Stimulated activated naive CD4-positive, alpha-beta T cell treated with Interleukin-2 at 50 U/mL for 16 hours (primary cell): ENCODE measurements at regions not wholly inside any gene's neighbourhood (a gene's known extent, or its start where the extent isn't known, plus 50 kb on each side); places are given as distances from the start of the nearest gene placed in this dataset.
"Not testable (repeated sequence)": the region's sequence is repeated elsewhere in the genome, so short reads cannot be mapped to it uniquely, and the experiment has no call there.

ENCODE experiments used
- DNase-seq: peaks from one replicate; lab custom pipeline; 2025; lab: John Stamatoyannopoulos, UW

DNA sequence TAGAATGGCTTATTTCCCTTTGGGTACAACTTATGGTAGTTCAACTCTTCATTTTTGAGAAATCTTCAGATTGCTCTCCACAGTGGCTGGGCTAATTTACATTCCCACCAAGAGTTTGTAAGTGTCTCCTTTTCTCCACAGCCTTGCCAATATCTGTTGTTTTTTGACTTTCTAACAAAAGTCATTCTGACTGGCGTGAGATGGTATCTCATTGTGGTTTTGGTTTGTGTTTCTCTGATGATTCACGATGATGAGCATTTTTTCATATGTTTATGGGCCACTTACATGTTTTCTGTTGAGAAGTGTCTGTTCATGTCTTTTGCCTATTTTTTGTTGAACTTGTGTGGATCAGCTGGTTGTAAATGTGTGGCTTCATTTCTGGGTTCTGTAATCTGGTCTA lies 871.0 kb downstream of the EPHA4 start:
- DNase-seq: no peak

DNA sequence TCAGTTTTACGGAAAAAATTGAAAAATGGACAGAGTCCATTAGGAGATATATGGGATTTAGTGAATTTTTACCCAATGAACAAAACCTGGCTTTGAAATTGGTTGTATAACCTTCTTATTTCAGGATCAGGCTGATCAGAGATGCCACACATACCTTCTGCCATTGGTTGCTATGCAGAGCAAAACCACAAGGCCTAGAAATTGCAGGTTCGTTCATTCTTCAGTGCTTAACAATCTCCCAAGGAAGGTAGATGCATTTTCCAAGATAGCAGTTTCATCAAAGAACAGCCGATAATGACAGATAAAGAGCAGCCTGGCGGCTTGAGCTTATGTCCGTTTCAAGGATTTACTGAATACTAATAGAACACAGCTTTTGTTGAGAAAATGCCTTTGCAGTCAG lies 868.8 kb downstream of the EPHA4 start:
- DNase-seq: no peak

DNA sequence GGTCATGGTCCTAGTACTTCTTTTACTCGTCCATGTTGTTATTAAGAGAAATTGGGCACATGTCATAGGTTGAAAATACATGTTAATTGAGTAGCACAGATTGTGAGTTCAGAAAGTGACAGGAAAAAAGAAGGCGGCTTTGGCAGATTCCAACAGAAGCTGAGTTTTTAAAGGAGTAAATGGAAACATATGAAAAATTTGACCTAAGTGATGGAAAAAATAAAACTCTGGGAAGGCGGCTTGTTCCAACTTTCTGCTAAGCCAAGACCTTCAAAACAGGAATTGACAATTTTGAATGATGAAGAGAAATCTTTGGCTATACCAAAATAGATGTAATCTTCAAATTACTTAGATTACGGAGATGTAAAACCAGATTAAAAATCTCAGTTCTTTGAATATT lies 868.0 kb downstream of the EPHA4 start:
- no peak for DNase-seq

DNA sequence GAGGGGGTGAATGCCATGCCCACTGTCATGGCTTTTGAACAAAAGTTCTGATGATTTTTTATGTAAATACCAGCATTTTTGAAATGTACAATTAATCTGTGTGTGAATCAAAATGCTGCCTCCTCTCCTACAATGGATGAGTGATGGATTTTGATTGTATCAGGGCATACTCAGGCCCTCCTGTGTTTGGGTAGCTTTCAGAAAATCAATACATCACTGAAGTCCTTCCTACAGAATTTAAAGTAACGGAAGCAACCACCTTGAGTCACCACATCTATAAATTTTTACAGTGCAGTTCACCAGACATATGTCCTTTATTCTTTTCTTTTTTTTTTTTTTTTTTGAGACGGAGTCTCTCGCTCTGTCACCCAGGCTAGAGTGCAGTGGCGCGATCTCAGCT lies 867.3 kb downstream of the EPHA4 start:
- DNase-seq: no peak

DNA sequence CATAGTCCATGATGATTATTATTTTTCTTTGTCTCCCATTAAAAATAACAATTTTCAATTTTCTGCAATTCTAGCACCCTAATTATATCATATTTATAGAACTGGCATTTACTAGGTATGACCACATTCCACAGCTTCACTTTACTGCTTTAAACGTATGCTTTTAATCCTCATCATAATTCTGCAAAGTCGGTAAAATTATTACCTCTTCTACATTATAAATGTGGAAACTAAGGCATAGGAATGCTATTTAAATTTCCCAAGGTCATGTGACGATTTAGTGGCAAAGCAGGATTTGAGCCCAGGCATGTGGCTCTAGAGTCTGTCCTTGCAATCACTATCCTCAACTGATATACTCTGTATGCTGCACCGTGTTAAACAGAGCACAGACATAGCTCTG lies 866.4 kb downstream of the EPHA4 start:
- no peak for DNase-seq

DNA sequence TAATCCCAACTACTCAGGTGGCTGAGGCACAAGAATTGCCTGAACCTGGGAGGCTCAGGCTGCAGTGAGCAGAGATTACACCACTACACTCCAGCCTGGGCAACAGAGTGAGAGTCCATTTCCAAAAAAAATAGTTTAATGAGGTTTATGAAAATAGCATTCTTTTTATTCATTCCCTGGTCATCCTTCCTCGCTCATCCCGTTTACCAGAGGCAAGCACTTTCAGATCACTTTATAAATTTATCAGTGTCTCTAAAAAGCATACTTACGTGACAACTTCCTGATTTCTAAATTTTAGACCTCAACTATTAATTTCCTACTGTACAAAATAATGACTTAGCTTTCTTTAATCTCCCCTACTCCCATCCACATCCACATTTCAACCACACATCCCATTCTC lies 864.8 kb downstream of the EPHA4 start:
- no peak for DNase-seq

DNA sequence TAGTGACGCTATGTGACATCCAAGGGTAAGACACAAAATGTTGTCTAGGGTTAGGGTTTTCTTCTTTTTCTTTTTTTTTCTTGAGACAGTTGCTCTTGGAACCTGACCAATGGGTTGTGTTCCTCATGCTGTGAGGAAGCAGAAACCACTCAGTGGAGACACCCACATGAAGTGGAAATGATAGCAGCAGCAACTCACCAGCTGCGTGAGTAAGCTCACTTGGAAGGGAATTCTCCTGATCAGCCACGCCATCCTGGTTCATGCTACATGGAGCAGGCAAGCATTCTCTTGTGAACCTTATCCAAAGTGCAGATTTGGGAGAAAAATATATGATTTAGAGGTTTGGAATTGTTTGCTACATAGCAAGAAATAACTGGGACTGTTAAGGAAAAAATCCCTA lies 863.7 kb downstream of the EPHA4 start:
- no peak for DNase-seq

DNA sequence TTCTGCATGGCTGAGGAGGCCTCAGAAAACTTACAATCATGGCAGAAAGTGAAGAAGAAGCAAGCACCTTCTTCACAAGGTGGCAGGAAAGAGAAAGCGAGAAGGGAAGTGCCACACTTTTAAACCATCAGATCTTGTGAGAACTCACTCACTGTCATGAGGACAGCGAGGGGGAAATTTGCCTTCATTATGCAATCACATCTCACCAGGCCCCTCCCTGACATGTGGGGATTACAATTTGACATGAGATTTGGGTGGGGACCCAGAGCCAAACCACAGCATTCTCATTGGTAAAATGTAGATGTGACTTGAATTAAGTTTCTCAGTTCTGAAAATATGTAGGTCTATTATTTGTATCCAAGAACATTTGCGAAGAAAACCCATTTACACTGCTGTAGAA lies 854.8 kb downstream of the EPHA4 start:
- DNase-seq: no peak

DNA sequence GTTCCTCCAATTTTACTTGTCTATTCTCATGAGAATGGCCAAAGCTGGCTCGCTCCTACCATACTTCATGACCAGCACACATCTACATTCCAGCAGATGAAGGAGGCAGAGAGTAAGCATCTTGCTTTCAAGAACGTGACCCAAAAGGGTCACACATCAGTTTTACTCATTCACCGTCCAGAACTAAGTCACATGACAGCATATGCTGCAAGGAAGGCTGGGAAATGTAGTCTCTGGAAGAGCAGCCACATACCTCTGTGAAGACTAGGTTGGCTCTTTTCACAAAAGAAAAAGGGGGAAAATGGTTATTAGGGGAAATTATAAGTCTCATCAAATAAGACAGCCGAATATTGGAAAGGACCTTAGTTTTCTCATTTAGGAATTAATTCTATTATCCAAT lies 835.3 kb downstream of the EPHA4 start:
- DNase-seq: no peak

DNA sequence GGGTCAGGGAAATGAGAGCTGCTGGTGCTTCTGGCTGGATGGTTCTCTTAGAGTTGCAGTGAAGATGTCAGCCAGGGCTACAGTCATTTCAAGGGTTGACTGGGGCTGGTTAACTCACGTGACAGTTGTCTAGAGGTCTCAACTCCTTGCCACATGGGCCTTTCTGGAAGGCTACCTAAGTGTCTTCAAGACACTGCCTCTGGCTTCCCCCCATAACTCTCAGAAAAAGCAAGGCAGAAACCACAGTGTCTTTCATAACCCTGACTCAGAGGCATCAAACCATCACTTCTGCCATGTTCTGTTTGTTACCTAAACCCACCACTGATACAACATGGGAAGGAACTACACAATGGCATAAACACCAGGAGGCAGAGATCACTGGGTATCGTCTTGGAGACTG lies 828.9 kb downstream of the EPHA4 start:
- no peak for DNase-seq

DNA sequence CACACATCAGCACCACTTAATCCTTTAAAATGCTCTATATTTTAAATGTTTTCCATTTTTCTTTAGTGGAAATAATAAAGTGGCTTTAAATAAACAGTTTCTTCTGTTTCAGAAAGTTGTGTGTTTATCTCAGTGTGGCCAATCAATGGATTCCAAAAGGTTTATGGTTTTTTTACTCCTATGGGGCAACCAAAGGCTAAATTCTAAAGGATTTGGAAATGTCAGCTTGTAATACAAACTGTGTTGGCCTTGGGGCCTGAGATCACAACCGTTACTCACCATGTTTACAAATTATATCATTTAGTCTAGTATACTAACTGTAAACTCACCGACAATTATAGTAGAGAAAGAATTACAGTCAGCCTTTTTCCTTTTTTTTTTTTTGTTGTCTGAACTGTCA lies 827.2 kb downstream of the EPHA4 start:
- DNase-seq: no peak

DNA sequence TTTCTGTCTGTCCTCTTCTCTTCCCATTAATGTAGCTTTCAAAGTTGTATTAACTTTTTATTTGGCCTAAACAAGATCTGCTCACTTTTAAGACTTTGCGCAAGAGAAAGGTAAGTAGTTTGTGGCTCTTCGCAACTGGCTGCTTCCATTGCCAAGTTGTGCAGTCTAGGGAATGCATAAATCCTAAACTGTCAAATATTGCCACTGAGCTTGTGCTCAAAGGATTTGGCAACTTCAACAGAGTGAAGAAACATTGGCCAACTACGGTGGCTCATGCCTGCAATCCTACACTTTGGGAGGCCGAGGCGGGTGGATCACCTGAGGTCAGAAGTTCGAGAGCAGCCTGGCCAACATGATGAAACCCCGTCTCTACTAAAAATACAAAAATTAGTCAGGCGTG lies 826.4 kb downstream of the EPHA4 start:
- DNase-seq: no peak

DNA sequence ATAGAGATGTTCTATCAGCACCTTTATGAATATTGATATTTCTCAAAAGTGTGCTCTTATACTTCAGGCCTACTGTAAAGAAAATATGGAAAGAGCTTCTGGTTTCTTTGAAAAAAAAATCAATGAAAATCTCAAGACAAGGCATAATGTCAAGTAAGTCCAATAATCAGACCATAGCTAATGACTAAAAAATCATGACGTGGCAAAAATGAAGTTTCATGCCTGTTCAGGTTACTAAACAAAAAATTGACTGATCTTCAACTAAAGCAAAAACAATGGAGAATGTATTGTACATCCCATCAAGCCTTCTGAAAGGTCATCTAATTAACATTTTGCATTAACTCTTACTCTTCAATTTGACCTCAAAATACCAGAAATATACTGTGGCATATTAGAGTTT lies 824.4 kb downstream of the EPHA4 start:
- DNase-seq: no peak

DNA sequence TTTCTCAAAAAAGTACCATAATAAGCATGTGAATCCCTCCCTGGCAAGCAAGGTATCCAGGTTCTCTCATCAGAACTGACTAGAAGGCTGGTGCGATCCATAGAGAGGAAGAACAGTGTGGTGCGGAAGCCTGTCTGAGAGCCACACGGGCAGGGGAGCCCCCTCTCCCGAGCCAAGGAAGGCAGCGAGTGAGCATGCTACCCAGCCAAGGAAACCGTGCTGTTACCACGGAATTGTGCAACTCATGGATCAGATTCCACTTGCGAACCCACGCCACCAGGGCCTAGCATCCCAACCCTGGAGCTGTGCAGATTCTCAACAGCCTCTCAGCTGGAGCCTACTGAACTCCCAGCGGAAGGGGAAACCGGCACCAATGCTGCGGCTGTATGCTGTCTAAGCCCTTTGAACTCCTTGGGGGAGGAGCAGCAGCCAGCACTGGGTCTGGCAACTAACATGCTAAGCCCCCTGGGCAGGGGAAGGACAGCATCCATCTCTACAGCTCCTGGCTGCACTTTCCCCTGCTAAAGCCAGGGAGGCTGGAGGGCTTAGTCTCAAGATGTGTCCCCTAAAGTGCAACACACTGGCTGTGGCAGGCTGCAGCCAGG lies 823.1 kb downstream of the EPHA4 start:
- DNase-seq: no peak

DNA sequence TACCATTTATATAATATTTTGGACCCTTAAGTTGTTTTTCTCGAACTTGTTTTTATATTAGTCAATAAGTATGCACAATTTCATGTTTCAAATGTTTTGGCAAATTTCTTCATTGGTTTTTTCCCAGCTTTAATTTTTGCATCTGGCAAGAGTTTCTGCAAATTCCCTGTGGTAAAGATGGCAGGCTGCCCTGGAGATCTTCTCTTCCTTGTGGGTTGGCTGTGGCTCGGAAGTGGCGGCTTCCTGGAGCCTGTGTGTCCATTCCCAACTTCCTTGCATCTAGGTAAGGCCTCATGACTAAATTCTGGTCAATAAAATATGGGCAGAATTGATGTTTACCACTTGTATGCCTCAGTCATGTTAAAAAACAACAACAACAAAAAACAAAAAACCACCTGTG lies 818.6 kb downstream of the EPHA4 start:
- DNase-seq: no peak

DNA sequence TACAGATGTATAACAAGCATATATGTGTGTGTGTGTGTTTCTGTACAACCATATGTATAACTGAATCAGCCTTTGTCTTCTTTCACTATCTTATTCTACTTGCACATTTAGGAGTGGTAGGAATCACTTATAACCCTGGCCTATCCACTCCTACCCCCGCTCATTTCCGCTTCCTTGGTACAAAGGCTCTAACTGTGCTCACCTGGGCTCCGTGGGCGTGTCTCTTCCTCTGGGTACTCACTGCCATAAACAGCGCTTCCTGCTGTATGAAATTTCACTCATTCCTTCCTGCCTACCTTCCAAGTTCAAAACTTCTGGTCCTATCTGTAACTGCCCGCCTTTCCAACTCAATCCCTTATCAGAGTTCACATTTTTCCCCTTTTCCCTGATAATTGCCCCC lies 815.5 kb downstream of the EPHA4 start:
- DNase-seq: no peak

DNA sequence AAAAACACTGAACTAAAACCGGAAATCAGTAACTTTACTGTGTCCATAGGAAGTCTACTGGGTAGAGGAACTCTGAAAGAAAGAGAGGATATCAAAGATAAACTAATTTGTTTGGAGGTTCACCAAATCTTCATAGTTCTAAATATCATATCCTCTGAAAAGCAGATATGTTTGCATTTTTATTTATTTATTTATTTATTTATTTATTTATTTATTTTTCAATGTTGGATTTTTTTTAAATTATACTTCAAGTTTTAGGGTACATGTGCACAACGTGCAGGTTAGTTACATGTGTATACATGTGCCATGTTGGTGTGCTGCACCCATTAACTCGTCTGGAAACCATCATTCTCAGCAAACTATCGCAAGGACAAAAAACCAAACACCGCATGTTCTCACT lies 813.7 kb downstream of the EPHA4 start:
- not testable (repeated sequence) for DNase-seq

DNA sequence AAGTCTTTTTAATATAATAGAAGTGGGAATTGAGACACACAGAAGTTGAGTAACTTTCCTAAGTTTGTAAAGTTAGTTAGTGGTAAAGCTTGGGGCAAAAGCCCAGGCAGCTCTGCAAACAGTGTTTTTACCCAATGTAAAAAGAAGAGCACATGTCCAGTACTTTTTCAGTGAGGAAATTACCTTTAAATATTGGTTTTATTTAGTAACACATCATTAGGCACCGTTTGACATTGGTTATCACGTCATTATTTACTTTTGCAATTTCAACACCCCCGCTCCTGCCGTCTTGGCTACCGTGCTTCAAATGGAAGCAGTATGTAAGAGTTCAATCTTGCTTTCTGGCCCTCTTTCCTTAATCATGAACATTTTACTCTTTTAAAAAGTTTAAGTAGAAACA lies 807.9 kb downstream of the EPHA4 start:
- DNase-seq: no peak

DNA sequence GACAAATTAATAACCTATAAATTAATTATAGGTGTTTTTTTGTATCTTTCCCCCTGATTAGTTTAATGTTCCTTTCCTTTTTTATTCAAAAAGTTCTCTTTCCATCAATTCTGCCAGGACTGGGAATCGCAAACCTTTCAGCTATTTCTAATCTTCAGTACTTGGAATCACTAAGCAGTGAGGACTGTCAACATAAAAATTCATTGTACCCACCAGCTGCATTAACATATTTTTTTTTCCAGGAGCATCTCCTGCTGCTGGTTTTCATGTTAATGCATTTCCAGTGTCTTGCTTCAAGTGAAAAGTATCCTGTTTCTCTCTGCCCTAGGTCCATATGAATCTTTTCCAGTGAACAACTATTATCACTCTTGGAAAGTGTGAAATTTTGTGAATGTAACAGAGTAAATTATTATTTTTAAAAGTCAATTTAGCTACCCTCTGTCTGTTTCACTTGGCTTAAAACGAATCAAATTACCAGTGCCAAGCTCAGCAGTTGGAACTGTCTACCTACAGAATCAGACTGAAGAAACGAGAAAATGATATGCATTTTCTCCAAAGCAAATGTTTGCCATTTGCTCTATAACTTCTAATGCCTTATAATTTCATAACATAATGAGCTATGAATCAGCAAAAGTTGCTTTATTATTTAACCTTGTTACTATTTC lies 804.4 kb downstream of the EPHA4 start:
- no peak for DNase-seq

DNA sequence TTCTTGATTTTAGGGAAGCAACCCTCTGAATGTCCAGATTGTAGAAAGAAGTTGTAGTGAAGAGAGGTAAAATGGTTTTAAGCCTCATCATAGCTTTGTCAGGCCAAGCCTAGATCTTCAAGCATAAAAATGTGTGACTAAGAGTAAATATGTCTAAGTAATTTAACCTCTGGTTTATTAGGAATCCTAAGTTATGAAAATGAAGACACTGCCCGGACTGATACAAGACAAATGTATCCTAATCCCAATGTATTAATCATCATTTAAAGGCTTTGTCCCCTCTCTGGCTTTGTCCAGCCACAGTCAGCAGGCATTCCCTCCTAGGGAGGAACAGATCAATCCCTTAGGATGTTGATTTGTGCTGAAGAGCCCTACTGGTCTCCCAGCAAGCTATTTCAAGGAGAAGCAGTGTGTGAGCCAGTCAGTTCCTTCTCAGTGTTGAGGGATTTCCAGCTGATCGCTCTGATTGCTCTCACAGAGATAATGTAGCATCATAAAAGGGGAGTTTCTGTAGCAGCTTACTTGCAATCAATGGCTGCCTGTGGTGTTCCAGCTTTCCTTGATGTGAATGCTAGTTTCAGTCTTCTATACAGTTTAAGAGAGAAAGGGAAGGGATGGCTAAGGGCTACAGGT lies 796.1 kb downstream of the EPHA4 start:
- DNase-seq: no peak

DNA sequence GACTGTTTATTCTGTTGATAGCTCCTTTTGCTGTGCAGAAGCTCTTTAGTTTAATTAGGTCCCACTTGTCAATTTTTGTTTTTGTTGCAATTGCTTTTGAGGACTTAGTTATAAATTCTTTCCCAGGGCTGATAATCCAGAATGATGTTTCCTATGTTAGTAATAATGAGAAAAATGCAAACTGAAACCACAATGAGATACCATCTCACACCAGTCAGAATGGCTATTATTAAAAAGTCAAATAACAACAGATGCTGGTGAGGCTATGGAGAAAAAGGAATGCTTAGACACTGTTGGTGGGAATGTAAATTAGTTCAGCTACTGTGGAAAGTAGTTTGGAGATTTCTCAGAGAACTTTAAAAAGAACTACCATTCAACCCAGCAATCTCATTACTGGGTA lies 793.0 kb downstream of the EPHA4 start:
- DNase-seq: not testable (repeated sequence)

DNA sequence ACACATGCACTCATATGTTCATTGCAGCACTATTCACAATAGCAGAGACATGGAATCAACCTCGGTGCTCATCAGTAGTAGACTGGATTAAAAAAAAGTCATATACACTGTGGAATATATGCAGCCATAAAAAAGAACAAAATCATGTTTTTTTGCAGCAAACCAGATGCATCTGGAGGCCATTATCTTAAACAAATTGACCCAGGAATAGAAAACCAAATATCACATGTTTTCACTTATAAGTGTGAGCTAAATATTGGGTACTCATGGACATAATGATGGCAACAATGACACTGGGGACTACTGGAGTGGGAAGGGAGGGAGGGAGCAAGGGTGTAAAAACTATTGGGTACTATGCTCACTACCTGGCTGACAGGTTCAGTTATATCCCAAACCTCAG lies 792.6 kb downstream of the EPHA4 start:
- DNase-seq: no peak

DNA sequence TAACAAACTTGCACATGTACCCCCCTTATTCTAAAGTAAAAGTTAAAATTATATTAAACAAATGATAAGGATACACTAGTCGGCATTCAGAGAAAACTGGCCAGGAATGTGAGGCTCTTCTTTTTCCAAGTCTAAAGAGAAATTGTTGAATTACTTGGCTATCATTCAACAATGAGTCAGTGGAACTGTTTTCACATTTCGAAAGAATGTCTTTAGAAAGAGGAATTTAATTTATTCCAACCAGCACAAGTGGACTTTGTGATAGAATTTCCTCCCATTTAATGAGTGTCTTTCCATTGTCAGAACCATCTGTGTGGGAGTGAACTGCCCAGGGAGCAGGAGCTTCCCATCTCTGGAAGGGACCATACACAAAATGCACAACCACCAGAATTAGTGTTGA lies 792.2 kb downstream of the EPHA4 start:
- no peak for DNase-seq
